ENCODE measurements at regions not wholly inside any gene's neighbourhood (a gene's known extent, or its start where the extent isn't known, plus 50 kb on each side); places are given as distances from the start of the nearest gene placed in this dataset.

DNA sequence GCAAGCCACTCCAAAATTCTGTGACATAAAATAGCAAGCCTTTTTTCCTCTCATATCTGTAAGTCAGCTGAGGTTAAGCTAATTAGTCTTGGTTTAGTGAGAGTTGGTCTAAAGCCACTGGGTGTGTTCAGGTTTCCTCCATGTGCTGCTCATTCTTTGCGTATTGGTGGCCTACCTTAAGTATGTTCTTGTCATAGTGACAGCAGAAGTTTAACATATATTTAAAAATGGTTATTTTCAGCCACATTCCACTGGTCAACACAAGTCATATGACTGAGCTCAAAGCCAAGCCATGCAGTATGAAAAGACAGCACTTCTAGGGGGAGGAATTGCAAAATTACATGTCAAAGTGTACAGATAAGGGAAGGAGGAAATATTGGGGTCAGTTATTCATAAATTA, 100.5 kb upstream of the FGF10 start:
- DNase-seq: no peak

DNA sequence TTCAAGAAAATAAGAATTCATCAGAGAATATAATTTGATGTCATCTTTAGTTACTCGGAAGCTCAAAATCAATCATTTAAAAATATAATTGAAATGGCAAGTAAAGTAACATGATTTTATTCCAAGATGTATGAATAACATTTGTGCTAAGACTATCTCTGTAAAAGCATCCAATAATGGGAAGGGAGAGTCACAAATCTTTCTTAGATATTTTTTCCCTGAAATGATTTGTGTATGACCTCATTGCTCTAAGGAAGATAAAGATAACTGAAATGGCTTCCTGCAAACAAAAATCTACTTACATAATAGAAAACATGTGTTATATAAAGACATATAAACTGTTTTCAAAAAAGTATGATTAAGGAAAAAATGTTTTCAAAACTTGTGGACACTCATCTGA, 97.4 kb upstream of the FGF10 start:
- in situ Hi-C loops (cut with HindIII; ENCODE audit: low pct_ligation_motif_present, low pct_unique_long_range_greater_than_20kb, low sequenced_read_pairs): no loop called here

More for the DNA sequence above, 100.5 kb upstream of the FGF10 start:
- in situ Hi-C loops (cut with HindIII; ENCODE audit: low pct_ligation_motif_present, low pct_unique_long_range_greater_than_20kb, low sequenced_read_pairs): no loop called here

GRCh38 chr5:44454002-44454401, 64.8 kb upstream of the FGF10 start:
- in situ Hi-C loops (cut with HindIII; ENCODE audit: low pct_ligation_motif_present, low pct_unique_long_range_greater_than_20kb, low sequenced_read_pairs): no loop called here

More for the DNA sequence above, 97.4 kb upstream of the FGF10 start:
- DNase-seq: no peak

DNA sequence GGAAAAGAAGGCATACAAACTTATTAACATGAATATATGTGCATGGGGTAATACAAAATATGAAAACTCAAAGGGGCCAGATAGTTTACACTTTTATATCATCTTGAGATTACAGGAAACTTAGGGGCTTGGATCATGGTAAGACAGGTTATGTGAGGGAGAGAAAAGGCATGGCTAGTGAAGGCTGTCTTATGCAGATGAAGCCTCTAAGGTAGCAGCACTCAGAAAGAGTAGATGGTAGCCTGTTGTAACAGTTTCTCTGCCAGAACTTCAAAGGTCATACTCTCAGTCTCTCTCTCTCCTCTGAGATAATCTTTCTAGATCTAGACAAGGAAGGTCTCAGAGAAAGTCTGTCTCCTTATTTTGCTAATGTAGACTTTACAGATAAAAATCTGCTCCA, 57.2 kb upstream of the FGF10 start:
- no peak for DNase-seq
- in situ Hi-C loops (cut with HindIII; ENCODE audit: low pct_ligation_motif_present, low pct_unique_long_range_greater_than_20kb, low sequenced_read_pairs): no loop called here

More at GRCh38 chr5:44454002-44454401, 64.8 kb upstream of the FGF10 start:
- DNase-seq: no peak

- no peak for DNase-seq
- in situ Hi-C loops (cut with HindIII; ENCODE audit: low pct_ligation_motif_present, low pct_unique_long_range_greater_than_20kb, low sequenced_read_pairs): no loop called here
Observed at GRCh38 chr5:44443172-44443571, 54.0 kb upstream of the FGF10 start.

DNA sequence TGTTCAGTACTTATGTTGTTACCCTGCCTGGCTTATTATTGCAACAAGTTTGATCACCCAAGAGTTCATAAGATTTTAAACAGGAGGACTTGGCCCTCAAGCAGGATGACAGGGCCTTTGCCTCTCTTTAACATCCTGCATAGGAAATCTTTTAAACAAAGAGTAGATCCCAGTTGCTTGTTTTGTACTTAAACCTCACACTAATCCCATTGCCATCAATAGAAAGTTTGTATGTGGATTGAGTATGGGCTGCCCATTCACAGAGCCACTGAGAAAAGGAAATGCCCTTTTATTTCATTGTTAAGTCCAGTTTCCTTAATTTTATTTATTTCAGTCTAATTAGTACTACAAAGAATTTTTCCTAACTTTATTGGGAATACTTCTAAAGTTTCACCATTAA, 52.2 kb upstream of the FGF10 start:
- no peak for DNase-seq
- in situ Hi-C loops (cut with HindIII; ENCODE audit: low pct_ligation_motif_present, low pct_unique_long_range_greater_than_20kb, low sequenced_read_pairs): no loop called here

DNA sequence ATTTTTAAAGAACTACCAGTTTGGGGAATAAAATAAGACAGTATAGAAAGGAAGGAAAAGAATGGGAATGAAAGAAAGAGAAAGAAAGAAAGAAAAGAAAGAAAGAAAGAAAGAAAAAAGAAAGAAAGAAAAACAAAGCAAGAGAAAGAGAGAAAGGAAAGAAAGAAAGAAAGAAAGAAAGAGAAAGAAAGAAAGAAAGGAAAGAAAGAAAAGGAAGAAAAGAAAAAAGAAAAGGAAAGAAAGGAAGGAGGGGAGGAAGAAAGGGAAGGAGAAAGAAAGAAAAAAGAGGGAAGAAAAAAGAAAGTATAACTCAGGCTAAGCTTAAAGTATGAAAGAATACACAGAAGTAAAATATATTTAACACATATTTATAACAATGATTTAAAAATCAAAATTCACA, 51.0 kb upstream of the FGF10 start:
- in situ Hi-C loops (cut with HindIII; ENCODE audit: low pct_ligation_motif_present, low pct_unique_long_range_greater_than_20kb, low sequenced_read_pairs): no loop called here
- no peak for DNase-seq

All from ACHN (cell line).